ENCODE measurements at regions not wholly inside any gene's neighbourhood (a gene's known extent, or its start where the extent isn't known, plus 50 kb on each side); places are given as distances from the start of the nearest gene placed in this dataset.

DNA sequence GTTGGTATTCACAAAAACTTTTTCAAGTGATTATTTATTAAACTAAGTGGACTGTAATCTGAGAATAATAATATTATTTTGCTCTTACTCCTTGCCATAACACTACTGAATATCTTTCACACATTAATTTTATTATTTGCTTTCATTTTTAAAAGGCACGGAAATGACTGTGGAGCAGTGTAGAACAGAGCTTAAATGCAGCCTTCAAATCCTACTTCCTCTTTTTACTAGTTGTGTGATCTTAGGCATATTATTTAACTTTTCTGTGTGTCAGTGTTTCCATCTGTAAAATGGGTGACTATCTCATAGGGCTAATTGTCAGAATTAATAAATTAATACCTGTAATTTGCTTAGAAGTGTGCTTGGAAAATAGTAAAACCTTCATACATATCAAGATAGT, 55.5 kb upstream of the SLC8A1 start:
- no peak for DNase-seq

DNA sequence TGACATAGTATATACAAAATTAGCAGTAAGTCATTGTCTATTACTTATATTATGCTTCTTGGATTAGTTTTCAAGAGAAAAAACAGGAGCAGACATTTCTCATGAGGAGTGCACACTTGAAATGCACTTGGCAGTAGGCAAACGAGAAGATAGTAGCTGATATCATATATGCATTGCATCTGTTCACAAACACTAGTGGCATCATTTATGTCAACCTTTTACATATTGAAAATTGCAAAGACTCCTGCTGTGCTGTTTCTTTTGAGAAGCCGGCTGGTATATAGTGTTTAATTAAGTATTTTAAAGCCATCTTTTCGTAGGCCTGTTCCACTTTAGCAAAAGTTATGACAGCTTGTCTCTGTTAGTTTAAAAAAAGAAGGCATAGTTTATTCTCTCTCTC, 58.4 kb upstream of the SLC8A1 start:
- no peak for DNase-seq

DNA sequence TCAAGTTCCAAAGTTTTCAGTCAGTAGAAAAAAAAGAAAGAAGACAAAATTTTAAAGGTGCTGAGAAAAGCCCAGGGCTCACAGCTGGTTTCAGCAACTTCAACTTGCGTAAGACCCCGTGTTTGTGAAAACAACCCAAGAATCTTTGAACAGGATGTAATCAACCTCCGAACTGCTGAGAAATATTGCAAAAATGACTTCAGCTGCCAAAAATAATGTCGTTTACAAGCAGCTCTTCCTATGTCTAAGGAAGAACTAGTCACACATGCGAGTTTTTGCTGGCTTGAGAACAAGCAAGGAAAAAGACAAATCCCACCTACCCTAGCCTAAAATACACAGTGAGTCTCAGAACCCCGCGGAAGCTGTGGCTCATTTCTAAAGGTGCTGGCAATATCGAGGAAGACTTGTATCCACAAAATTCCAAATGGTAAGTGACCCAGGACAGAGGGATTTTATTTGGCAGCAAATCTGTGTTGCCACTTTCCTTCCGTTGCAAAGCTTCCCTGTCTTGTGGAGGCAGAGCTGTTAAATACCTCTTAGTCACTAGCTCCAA, 59.8 kb upstream of the SLC8A1 start:
- DNase-seq, result peak; percentile 77

DNA sequence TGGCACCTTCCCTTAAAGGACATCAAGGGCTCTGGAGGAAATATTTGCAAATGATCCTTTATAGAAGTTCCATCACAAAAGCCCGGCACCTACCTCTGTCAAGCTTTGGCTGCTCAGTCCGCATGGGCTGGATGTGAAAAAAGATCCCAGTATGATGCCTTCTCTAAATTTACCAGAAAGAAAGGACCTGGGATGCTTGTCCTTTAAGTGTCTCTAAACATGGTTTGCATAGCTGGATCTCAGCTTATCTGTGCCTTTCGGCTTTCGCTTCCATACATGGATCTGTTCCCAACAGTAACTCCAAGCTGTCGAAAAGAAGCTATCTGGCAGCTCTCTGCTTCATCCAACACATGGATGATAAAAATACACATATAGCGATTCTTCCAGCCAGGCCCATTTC, 60.4 kb upstream of the SLC8A1 start:
- DNase-seq, result peak; percentile 28

DNA sequence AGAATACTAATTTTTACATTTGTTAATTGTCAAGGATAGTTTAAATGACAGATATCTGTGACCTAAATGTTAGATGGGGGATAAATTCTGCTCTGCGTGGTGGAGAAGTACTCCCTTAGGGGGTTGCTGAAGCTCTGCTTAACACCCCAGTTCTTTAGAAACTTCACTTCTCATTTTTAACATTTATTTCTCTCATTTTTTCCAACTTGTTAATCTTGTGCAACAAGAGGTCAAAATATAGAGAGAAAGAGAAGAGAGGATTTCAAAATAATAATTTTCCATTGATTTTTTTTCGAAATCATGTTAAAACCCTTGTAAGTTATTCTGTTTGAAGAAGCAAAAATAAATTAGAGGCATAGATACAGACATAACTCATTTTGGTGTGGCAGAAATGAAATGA, 61.3 kb upstream of the SLC8A1 start:
- DNase-seq, result no peak

DNA sequence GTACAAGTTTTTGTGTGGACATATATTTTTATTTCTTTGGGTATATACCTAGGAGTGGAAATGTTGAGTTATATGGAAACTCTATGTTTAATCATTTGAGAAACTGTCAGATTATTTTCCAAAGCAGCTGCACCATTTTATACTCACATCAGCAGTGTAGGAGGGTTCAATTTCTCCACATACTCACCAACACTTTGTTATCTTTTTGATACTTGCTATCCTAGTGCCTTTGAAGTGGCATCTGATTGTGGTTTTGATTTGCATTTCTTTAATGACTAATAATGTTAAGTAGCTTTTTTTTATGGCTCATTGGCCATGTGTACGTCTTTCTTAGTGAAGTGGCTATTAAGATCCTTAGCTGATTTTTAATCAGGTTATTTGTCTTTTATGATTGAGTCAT, 64.7 kb upstream of the SLC8A1 start:
- DNase-seq, result no peak

DNA sequence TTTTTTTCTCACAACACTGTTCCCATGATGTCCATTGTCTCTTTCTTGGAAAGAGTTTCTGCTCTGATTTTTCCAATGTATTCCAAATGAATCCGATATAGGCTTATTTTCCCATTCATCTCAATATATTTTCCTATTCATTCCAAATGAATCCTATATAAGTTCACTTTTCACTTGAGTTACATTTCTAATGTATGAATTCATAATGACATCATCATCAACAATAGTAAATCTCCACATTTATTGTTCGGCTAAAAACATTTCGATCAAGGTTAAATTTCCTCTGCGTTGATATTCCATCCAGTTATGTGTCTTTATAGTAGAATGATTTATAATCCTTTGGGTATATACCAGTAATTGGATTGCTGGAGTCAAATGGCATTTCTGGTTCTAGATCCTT, 76.7 kb upstream of the SLC8A1 start:
- DNase-seq, result no peak

DNA sequence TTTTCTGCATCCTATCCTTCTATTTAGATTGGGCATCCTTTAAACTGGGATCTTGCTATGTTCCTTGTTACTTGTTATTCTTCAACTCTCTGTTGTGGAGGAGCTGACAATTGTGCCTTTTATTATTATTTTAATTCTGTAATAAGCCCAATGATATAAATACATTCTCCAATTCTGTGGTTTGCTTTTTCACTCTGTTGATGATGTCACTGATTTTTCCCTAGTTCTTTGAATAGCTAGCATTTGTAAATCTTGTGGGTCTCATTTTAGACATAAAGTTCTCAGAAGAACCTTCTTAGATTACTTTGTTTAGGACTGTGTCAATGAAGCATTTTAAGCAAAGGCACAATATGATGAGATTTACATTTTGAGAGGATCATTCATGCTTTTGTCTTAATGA, 79.5 kb upstream of the SLC8A1 start:
- no peak for DNase-seq

DNA sequence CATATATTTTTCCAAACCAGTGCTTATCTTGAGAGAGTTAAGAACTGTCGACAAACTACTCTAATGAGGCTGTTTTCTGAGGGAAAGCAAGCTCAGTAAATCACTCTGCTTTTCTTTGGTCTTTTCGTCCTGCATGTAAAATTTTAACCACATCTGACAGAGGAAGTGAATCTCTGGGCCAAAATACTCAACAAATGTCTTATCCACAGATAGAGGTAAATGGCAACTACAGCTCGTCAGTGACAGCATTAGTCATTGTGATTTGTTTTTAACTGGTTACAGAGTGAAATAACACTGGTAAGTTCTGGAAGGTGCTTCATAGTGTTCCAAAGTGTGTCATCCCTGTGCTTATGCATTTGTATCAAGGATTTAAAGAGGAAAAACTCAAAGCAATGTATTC, 82.6 kb upstream of the SLC8A1 start:
- DNase-seq, result no peak

DNA sequence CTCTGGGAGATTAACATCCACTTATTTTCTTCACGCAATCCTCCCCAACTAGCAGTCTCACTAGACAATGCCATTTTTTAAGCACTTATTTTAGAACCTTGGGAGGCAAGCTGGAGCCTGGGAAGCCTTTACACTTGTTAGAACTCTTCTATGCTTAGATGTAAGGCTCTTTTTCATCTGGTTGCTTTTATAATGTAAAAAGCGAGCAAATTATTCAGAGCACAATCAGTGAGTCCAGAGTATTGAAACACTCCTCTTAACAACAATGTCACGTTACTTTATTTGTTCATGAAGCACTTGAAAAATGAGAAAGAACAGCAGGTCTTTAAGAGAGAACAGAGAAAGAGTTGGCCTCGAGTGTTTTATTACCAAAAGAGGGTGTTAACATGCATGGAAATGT, 84.1 kb upstream of the SLC8A1 start:
- DNase-seq, result no peak

DNA sequence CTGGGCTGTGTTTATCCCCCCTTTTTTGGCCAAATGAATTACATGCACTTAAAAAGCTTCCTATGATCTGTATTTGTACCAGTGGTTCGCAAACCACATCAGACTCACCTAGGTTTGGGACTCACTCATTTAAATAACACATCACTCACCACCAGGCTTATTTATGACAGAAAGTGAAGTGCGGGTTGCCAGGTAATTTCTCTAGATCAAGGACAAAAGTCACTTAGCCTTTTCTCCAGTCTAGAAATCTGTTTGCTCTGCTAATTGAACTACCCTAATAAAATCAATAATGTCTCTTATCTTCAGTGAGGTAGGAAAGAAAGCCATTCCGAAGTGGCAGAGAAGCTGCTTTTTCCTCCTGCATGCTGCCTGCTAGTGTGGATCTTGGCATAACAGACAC, 88.1 kb upstream of the SLC8A1 start:
- DNase-seq, result no peak

DNA sequence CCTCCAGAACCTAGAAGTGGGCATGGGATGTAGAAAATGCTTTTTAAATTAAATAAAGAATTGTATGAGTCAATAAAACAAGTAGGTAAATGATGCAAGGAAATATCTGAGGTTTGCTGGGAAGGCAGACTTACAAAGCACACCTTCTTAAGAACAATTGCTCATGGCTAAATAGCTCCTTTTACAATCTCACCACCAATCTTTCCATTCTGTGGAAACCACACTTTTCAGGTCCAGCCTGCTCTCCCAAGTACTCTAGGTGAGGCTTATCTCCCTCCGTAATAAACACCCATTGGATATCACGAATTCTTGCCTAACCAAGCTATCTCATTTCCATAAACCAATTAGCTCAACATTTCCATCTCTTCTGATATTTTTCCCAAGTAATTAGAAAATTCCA, 91.5 kb upstream of the SLC8A1 start:
- DNase-seq, result no peak

DNA sequence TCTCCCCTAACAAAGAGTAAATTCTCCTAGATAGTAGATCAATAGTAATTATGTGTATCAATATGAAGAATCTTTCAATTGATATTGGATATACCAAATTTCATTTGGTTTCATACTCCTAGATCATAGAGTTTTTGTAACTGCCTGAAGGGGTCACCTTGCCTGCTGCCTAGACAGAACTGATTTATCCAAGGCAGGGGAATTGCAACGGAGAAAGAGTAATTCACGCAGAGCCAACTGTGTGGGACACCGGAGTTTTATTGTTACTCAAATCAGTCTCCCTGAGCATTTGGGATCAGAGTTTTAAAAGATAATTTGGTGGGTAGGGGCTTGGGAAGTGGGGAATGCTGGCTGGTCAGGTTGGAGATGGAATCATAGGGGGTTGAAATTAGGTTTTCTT, 92.2 kb upstream of the SLC8A1 start:
- DNase-seq, result no peak

DNA sequence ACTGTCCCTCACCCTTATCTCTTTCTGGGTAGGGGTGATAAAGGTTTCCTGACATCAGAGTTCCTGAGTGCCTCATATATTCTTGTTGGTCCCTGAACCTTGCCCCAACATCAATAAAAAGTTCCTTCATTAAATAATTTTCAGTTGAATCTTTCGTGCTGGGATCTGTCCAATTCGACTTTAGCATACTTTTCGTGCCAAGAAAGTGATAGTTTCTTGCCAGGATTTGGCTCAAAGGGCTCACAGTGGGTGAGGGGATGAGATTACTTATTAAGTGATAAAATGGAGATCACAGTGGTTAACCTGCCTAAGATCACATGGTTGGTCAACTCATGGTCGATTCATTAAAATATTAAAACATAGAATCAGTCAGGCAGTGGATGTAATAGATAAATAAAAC, 93.8 kb upstream of the SLC8A1 start:
- no peak for DNase-seq

DNA sequence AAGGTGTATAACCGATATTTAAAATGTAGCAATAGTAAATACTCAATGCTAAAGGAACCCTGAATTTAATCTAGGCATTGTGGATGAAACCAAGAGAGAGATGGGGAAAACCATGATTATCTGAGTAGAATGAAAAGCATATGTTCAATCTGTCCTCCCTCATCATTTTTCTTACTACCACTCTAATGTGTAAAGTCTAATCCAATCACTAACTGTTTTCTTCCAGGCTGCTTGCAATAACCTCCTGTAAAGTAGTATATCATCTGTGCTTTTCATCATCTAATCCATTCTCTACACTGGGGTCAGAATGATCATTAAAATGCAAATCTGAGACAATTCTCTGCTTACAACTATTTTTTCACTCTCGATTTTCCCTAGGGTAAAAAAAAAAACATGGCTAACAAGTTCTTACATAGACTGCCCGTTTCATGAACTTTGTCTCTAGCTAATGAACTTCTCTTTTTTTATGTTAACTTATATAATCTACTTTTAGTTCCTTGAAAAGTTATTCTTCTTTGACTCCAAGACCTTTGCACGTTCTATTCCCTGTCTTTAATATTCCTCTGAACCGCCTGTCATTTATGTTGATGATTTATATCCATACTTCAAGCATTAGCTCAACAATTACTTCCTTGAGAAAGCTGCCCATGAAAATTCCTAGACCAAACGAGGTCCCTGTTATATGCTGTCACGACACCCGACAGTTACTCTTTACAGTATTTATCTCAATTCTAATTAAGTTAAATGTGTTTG, 94.7 kb upstream of the SLC8A1 start:
- DNase-seq, result no peak

DNA sequence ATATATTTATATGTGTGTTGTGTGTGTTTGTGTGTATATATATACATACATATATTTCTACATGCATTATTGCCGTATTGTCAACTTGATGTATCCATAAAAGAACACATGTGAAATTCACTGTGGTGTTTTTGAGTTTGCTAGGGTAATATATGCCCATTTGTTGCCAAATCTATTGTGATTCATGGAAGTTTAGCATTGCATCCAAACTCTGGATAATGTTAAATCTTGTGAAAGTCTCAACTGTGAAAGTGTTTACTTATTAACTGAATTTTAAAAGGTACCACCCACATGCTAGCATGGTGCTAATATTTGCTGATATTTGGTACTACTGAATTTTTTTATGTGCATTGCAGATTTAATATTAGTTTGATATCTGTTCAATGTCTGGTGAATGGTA, 96.6 kb upstream of the SLC8A1 start:
- DNase-seq, result no peak

DNA sequence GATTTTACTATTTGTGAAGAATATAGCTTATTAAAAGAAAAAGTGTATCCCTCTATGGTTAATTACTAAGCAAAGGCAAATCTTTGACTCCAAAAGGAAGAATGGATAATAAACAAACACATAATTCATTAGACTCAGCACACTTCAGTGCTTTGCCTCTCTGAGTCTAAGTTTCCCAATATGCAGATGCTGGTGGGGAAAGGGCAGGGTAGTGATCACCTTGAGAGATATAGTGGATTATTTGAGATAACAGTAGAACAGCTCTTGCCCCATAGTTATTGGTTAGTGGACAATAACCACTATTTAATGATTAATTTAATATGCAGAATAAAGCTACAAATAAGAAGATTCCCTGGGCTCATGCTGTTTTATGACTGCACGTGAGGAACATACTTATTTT, 98.2 kb upstream of the SLC8A1 start:
- DNase-seq, result no peak

DNA sequence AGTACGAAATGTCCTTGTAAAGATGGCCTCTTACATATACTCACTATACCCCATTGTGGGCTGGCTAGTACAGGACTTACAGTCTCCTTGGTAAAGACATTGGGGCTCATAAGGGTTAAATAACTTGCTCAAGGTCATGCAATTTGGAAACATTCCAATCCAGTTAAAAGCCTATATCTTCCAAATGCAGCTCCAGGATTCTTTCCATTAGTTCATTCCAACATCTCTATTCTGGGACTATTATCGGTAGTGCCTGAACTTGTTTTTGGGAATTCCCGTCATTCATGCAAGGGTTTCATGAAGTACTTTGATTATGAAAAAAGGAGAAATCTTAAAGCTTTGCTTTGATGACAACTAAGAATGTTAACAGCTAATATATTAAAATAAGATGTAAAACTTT, 99.2 kb upstream of the SLC8A1 start:
- no peak for DNase-seq

DNA sequence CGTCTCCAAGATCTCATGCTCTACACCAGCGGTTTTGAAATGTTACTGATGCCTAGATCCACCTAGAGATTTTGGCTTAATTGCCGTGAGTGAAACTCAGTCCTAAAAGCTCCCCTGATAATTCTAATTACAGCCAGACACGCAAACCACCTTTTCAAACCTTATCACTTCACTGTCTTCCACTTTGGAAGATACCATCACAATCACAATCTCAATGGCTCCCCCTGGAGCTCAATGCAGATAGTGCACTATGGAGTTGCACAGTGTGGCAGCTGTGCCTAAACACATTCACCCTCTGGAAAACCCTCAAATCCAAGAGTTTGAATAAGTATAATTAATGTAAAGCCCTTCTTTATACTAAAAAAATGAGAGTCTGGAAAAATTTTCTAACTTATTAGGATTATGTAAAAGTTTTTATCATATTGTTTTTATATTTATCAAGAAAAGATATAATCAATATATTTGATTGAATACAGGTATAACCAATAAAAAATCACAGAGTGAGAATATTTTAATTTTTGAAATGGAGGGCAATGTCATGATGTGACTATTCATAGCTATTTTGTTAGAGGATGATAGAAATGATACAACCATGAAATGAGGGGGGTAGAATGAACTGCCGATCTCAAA, 102.9 kb upstream of the SLC8A1 start:
- peak; percentile 53 for DNase-seq

DNA sequence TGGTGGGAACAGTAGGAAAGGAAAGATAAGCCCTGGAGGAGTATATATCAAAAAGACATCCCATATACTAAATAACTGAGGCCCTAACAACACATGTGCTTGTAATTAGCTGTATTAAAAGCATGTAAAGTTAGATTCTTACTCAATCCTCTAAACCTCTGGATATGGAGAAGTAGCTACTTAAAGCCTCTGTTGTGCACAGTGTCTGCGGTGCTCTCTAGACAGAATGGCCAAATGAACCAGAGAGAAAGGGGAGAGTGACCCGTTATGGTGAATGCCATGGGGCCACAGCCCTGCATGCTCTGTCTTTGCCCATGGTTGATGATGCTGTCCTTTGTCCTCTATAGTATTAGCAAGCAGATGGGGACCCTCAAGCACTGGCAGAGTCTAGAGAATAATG, 104.4 kb upstream of the SLC8A1 start:
- no peak for DNase-seq

DNA sequence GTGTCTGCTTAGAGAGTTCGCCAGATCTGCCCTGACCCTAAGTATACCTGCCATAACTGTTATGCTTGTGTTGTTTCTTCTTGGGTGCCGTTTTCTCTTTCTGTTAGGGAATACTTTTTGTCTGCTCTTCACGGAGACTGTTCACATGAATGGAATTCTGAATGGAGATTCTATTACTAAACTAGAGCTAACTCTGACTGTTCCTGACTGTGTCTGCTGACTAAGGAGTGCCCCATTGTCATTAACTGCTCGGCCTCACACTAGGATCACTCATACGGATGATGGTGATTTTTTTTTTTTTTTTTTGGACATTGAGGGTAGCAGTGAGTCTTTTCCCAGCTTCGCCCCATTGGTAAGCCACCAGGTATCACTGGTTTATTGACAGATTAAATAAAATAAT, 104.8 kb upstream of the SLC8A1 start:
- no peak for DNase-seq

DNA sequence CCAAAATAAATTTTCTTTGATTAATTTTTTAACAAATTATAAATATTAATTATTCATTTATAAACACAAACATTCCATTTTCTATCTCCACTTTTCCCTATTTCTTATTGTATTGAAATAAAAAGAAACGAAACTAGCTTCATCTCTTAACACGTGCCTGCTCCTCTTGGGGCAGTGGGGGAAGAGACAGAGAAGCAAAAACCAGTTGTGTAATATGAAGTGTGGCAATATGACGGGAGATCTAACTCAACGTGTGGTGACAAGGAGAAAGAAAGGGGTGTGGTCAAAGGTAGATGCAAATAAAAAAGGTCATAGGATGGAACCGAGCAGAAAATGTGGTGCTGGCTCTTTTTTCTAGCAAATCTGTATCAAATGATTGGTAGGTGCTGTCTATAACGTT, 106.9 kb upstream of the SLC8A1 start:
- no peak for DNase-seq

DNA sequence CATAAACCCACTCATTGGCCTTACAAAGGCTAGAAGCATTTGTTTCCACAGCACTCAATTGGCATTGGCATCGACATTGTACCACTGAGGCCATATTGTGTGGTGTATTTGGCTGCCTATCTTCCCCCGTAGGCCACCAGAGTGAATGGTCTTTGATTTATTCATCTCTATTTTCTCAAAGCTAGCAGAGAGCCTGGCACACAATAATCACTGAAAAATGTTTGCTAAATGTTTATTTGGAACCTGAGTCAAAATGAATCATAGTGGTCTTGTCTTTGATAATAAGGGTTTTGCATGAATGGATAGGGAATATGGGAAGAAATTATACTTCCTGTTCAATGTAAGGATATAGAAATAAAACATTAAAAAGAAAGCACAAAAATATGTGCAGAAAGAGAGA, 107.3 kb upstream of the SLC8A1 start:
- DNase-seq, result no peak

DNA sequence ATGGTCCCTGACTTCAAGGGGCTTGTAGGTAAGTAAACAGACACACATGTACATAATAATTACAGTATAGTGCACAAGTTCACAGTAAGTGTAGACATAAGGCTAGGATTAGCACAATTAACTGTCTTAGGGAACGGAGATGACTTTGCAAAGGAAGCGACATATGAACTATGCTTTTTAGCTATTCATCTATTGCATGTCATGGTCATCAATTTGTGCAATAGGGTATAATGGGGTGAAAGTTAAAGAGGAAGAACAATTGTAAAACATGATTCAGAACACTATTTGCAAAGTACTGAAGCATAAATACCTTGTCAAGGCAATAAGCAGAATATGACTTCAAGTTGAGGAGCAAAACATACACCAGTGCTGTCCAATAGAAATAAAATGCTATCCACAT, 112.3 kb upstream of the SLC8A1 start:
- DNase-seq, result no peak

DNA sequence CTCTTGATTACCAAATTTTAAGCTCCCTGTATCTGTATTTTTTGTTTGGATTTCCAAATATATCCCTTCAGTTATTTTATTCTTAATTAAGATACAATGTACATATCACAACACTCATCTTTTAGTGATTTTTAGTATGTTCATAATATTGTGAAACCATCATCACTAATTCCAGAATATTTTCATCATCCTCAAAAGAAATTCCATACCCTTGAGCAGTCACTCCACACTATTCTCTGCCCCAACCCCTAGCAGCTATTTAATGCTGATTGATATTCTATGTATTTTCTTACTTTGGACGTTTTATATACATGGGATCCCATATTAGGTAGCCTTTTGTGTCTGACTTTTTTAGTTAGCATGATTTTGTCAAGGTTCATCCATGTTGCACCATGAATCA, 127.4 kb upstream of the SLC8A1 start:
- DNase-seq, result peak; percentile 76
